Liver (tissue), 8 donors: ENCODE measurements at regions not wholly inside any gene's neighbourhood (a gene's known extent, or its start where the extent isn't known, plus 50 kb on each side); places are given as distances from the start of the nearest gene placed in this dataset.

Source experiments
- DNase-seq: peaks from one replicate; pipeline ENCODE4 v3.0.0-alpha.2; 2017; ENCODE audit warnings: low spot score
- H3K27ac ChIP-seq, 2 donors: one replicate each; pipeline ENCODE4 v1.7.0; 2013; ENCODE audit warnings: inconsistent platforms in 2 of 2, low read length in 2 of 2, control low read depth in 1 of 2, low read depth in 1 of 2, mild to moderate bottlenecking in 1 of 2
- H3K27me3 ChIP-seq, 4 donors: one replicate each; pipeline versions ENCODE4 v1.6.1 to v1.7.0; 2013; ENCODE audit warnings: low read length in 3 of 4, inconsistent platforms in 1 of 4, mild to moderate bottlenecking in 1 of 4, moderate library complexity in 1 of 4; ENCODE audit not compliant: control insufficient read depth in 4 of 4, insufficient read depth in 4 of 4
- H3K36me3 ChIP-seq, 4 donors: one replicate each; pipeline versions ENCODE4 v1.6.1 to v1.7.0; 2013; ENCODE audit warnings: low read length in 3 of 4, mild to moderate bottlenecking in 3 of 4, low read depth in 1 of 4, moderate library complexity in 1 of 4; ENCODE audit not compliant: control insufficient read depth in 4 of 4, insufficient read depth in 3 of 4
- H3K4me1 ChIP-seq, 4 donors: one replicate each; pipeline versions ENCODE4 v1.6.1 to v1.7.0; 2013; ENCODE audit warnings: low read length in 3 of 4, mild to moderate bottlenecking in 3 of 4, moderate library complexity in 1 of 4; ENCODE audit not compliant: control insufficient read depth in 4 of 4, insufficient read depth in 4 of 4
- H3K4me3 ChIP-seq, 3 donors: one replicate each; pipeline versions ENCODE4 v1.6.1 to v1.7.0; 2013; ENCODE audit warnings: low read length in 3 of 3, control low read depth in 1 of 3, low read depth in 1 of 3, mild to moderate bottlenecking in 1 of 3
- H3K9ac ChIP-seq, 2 donors: one replicate each; pipeline ENCODE4 v1.7.0; 2013; ENCODE audit warnings: low read length in 2 of 2, mild to moderate bottlenecking in 2 of 2, moderate library complexity in 2 of 2, control low read depth in 1 of 2, low read depth in 1 of 2
- H3K9me3 ChIP-seq, 4 donors: one replicate each; pipeline versions ENCODE4 v1.6.1 to v1.7.0; 2013; ENCODE audit warnings: low read length in 3 of 4; ENCODE audit not compliant: control insufficient read depth in 4 of 4
- ATF3 ChIP-seq: IDR thresholded peaks from 2 replicates; pipeline ENCODE4 v1.6.1; 2016; ENCODE audit warnings: antibody characterized with exemption
- CTCF ChIP-seq: fragments of 150-350 bp; IDR thresholded peaks from 2 replicates; pipeline ENCODE4 v1.5.1; 2017; ENCODE audit warnings: improper control_type of control experiment, low read depth, low read length; ENCODE audit not compliant: missing input control
- FOXA1 ChIP-seq: IDR thresholded peaks from 2 replicates; pipeline ENCODE4 v1.6.1; 2016; ENCODE audit warnings: antibody characterized with exemption
- FOXA2 ChIP-seq: IDR thresholded peaks from 2 replicates; pipeline ENCODE4 v1.6.1; 2016; ENCODE audit warnings: antibody characterized with exemption
- HNF4A ChIP-seq, 2 donors: conservative IDR thresholded peaks; 2 replicates each; pipeline ENCODE4 v1.6.1; 2016; ENCODE audit warnings: antibody characterized with exemption in 2 of 2, mild to moderate bottlenecking in 2 of 2
- JUND ChIP-seq, 2 donors: IDR thresholded peaks; 2 replicates each; pipeline ENCODE4 v1.6.1; 2016; ENCODE audit warnings: antibody characterized with exemption in 2 of 2
- MAX ChIP-seq: IDR thresholded peaks from 2 replicates; pipeline ENCODE4 v1.6.1; 2016; ENCODE audit warnings: antibody characterized with exemption
- NR2F2 ChIP-seq: IDR thresholded peaks from 2 replicates; pipeline ENCODE4 v1.6.1; 2016; ENCODE audit warnings: antibody characterized with exemption
- REST ChIP-seq: IDR thresholded peaks from 2 replicates; pipeline ENCODE4 v1.6.1; 2016; ENCODE audit warnings: antibody characterized with exemption, mild to moderate bottlenecking
- RXRA ChIP-seq, 2 donors: IDR thresholded peaks; 2 replicates each; pipeline ENCODE4 v1.6.1; 2017 to 2018; ENCODE audit warnings: antibody characterized with exemption in 2 of 2, mild to moderate bottlenecking in 1 of 2
- SP1 ChIP-seq: IDR thresholded peaks from 2 replicates; pipeline ENCODE4 v1.6.1; 2018; ENCODE audit warnings: antibody characterized with exemption, mild to moderate bottlenecking
- TAF1 ChIP-seq: conservative IDR thresholded peaks from 2 replicates; pipeline ENCODE4 v1.6.1; 2016; ENCODE audit warnings: antibody characterized with exemption, mild to moderate bottlenecking
- ZBTB33 ChIP-seq: IDR thresholded peaks from 2 replicates; pipeline ENCODE4 v1.6.1; 2016; ENCODE audit warnings: antibody characterized with exemption
- WGBS: extraction: QIAGEN DNeasy Blood & Tissue Kit; methylation state at CpG from one replicate; pipeline ENCODE4 v1.1.7; 2013; 5-methylcytosine and 5-hydroxymethylcytosine counted together
- donor health status: healthy.
- donor health status: healthy.
- donor health status: healthy.
- donor health status: healthy.
- donor health status: healthy.

GRCh38 chr6:97841763-97842162 lies 558.7 kb upstream of the MMS22L start:
- Histone ChIP-seq H3K27ac (no peak overlapping the region), H3K4me3 (no peak overlapping the region), H3K4me1 (no peaks in the 10 kb centered on the region), H3K27me3 (no peaks in the 10 kb centered on the region), H3K36me3 (no peaks in the 10 kb centered on the region), H3K9ac (no peak overlapping the region), H3K9me3 (no peaks in the 10 kb centered on the region)
- WGBS = 84% methylated on average over 3 of the region's 3 CpGs
- DNase-seq = no peak
- no peak for TF ChIP-seq NR2F2
- no peak for TF ChIP-seq SP1
- TF ChIP-seq ATF3 = no peak
- no peak for TF ChIP-seq RXRA (IDR thresholded peaks at IDR 0.05)
- no peak for TF ChIP-seq FOXA1
- TF ChIP-seq FOXA2 = no peak
- no peak for TF ChIP-seq JUND (IDR thresholded peaks at IDR 0.05)
- TF ChIP-seq TAF1 = no peak
- no peak for TF ChIP-seq MAX
- no peak for TF ChIP-seq ZBTB33
- no peak for TF ChIP-seq HNF4A (conservative IDR thresholded peaks at IDR 0.05)
- no peak for TF ChIP-seq CTCF

GRCh38 chr6:97842521-97842920 lies 559.5 kb upstream of the MMS22L start:
- no peak for DNase-seq
- WGBS = 83% methylated on average over 2 of the region's 2 CpGs
- TF ChIP-seq ZBTB33 (no peak), RXRA (IDR thresholded peaks at IDR 0.05) (no peak), NR2F2 (no peak), REST (no peak)
- no peaks in the 10 kb centered on the region for H3K9me3 ChIP-seq
- no peaks in the 10 kb centered on the region for H3K27me3 ChIP-seq
- no peak overlapping the region for H3K27ac ChIP-seq
- H3K4me1 ChIP-seq = no peaks in the 10 kb centered on the region
- H3K4me3 ChIP-seq = no peak overlapping the region
- no peak overlapping the region for H3K9ac ChIP-seq
- H3K36me3 ChIP-seq = no peaks in the 10 kb centered on the region
